Tibial artery (tissue), 4 donors: ENCODE measurements at regions not wholly inside any gene's neighbourhood (a gene's known extent, or its start where the extent isn't known, plus 50 kb on each side); places are given as distances from the start of the nearest gene placed in this dataset.

Experiments used
- DNase-seq, 2 donors: peaks; one replicate each; pipeline ENCODE4 v3.0.0-alpha.2; 2019
- H3K27ac ChIP-seq, 2 donors: fragments of 200-600 bp; sonication (generic) in 1 of 2; 1 replicate in 1 of 2; 2 replicates in 1 of 2; pipeline ENCODE4 v1.5.1; 2018 to 2019; ENCODE audit warnings: mild to moderate bottlenecking in 1 of 2
- H3K27me3 ChIP-seq, 2 donors: fragments of 200-600 bp; sonication (generic) in 1 of 2; one replicate each; pipeline versions ENCODE4 v1.5.1 to v1.6.0; 2016 to 2019
- H3K36me3 ChIP-seq, 3 donors: fragments of 200-600 bp; sonication (generic) in 2 of 3; one replicate each; pipeline ENCODE4 v1.5.1; 2016 to 2019; ENCODE audit warnings: mild to moderate bottlenecking in 2 of 3
- H3K4me1 ChIP-seq, 4 donors: fragments of 200-600 bp; sonication (generic) in 2 of 4; 1 replicate in 3 of 4; 2 replicates in 1 of 4; pipeline ENCODE4 v1.5.1; 2016 to 2019
- H3K4me3 ChIP-seq, 2 donors: fragments of 200-600 bp; sonication (generic) in 1 of 2; 1 replicate in 1 of 2; 2 replicates in 1 of 2; pipeline ENCODE4 v1.5.1; 2018 to 2019; ENCODE audit warnings: mild to moderate bottlenecking in 2 of 2
- H3K9me3 ChIP-seq, 3 donors: fragments of 200-600 bp; sonication (generic) in 1 of 3; one replicate each; pipeline ENCODE4 v1.5.1; 2016 to 2019
- intact Hi-C: fragments of 100-400 bp; cut with DNase I; formaldehyde crosslinking; loops from one replicate; pipeline ENCODE4 v1.15.0; 2023; ENCODE audit warnings: low total_unique reads
- TF ChIP-seq, protein P1 (sequence below), 2 experiments: fragments of 200-600 bp in 1 of 2; fragments of 450-650 bp in 1 of 2; IDR thresholded peaks; one replicate each; pipeline ENCODE4 v1.5.1; 2017 to 2019; ENCODE audit warnings: antibody characterized with exemption in 2 of 2, mild to moderate bottlenecking in 1 of 2, moderate library complexity in 1 of 2

DNA sequence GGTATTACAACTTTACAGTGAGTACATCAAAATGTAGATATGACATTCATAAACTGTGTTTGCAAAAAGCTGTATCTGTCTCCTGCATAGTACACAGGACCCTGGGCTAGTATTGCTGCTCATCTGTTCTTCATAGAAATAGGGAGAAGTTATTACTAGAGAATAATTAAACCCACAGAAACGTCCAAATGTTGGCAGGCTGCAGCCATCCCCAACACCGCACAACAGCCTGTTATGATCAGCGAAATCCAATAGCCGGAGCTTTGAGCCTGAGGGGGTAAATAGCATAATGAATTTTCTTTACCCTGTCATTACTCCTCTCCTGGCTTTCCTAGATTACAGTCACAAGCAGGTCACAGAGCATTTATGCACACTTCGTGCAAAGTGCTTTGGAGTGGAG is 178.0 kb downstream of the DACT1 start:
- no peaks in the 10 kb centered on the region for H3K4me1 ChIP-seq
- no peaks in the 10 kb centered on the region for H3K27me3 ChIP-seq
- H3K36me3 ChIP-seq: no peaks in the 10 kb centered on the region
- H3K27ac ChIP-seq: no peak overlapping the region
- DNase-seq: no peak
- intact Hi-C loops: no loop called here
- no peaks in the 10 kb centered on the region for H3K9me3 ChIP-seq
- TF ChIP-seq, protein P1, sequence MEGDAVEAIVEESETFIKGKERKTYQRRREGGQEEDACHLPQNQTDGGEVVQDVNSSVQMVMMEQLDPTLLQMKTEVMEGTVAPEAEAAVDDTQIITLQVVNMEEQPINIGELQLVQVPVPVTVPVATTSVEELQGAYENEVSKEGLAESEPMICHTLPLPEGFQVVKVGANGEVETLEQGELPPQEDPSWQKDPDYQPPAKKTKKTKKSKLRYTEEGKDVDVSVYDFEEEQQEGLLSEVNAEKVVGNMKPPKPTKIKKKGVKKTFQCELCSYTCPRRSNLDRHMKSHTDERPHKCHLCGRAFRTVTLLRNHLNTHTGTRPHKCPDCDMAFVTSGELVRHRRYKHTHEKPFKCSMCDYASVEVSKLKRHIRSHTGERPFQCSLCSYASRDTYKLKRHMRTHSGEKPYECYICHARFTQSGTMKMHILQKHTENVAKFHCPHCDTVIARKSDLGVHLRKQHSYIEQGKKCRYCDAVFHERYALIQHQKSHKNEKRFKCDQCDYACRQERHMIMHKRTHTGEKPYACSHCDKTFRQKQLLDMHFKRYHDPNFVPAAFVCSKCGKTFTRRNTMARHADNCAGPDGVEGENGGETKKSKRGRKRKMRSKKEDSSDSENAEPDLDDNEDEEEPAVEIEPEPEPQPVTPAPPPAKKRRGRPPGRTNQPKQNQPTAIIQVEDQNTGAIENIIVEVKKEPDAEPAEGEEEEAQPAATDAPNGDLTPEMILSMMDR (IDR thresholded peaks at IDR 0.05): no peak
- no peak overlapping the region for H3K4me3 ChIP-seq

DNA sequence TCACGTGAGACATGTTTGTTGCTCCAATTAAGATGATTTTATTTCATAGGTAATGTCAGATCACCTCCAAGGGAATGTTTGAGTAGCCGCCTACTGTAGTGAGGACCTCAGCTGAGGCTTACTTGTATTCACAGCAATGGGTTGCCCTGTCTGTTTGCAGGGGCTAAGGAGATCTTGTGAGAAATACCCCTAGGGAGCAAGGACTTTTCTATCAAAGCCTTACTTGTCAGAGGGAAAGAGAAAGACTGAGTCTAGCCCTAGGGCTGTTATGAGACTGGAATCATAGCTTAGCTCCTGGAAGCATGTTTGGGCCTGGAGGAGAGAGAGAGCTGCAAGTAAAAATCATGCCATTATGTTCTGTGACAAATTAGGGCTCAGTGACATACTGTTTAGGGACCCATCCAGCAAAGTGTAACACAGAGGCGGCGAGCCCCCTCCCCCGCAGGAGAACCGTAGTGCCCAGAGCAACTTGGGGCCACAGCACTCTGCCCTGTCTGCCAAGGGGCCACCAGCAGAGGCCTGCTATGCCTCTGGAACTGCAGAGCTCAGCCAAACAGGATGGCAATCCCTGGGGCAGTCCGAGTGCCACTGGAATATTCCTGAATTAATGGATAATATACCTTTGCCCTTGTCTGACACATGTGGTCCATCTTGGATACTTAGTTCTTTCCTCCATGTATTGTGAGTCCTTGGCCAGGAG is 178.8 kb downstream of the DACT1 start:
- H3K4me1 ChIP-seq: no peaks in the 10 kb centered on the region
- H3K4me3 ChIP-seq: no peak overlapping the region
- intact Hi-C loops: no loop called here
- no peaks in the 10 kb centered on the region for H3K36me3 ChIP-seq
- H3K27ac ChIP-seq: no peak overlapping the region
- DNase-seq: no peak
- H3K27me3 ChIP-seq: no peaks in the 10 kb centered on the region
- no peaks in the 10 kb centered on the region for H3K9me3 ChIP-seq
- TF ChIP-seq, protein P1 (IDR thresholded peaks at IDR 0.05): no peak

DNA sequence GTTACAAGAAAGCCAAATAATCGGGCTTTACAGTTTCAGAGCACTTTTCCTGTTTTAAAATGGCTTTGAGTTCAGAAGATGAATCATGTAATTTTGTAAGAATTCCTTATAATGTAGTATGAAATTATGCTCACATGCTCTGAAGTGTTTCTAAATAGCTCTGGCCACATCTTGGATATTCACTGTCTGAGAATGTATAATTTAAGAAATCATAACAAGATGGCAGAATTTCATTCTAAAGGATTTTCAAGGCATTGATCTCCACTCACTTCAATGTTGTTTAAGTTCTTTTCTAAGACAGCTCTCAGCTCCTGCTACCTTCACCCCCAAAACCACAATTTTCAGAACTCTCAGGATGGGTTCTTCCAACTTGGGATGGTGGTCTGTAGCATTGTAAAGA is 180.1 kb downstream of the DACT1 start:
- Histone ChIP-seq H3K4me3 (no peak overlapping the region), H3K27ac (no peak overlapping the region), H3K36me3 (no peaks in the 10 kb centered on the region), H3K4me1 (no peaks in the 10 kb centered on the region), H3K27me3 (no peaks in the 10 kb centered on the region), H3K9me3 (no peaks in the 10 kb centered on the region)
- no peak for DNase-seq
- intact Hi-C loops: no loop called here
- TF ChIP-seq, protein P1 (IDR thresholded peaks at IDR 0.05): no peak

DNA sequence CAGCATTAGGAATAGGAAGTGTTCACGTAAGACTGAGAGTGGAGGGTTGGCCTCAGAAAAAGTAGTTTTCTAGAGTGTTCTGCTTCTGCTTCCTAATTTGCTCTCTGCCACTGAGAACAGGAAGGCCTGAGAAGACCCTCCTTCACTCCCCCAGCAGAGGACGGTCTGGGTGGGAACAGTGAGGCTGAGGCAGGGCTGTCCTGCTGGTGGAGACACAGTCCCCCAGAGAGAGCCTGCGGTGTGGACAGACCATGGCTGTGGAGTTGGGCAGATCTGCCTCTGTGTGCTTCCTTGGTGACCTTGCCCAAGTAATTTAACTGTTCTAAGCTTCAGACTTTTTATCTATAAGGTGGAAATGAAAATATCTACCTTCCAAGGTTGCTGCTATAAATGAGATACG is 182.3 kb downstream of the DACT1 start:
- H3K27me3 ChIP-seq: no peaks in the 10 kb centered on the region
- intact Hi-C loops: no loop called here
- no peaks in the 10 kb centered on the region for H3K36me3 ChIP-seq
- no peak overlapping the region for H3K27ac ChIP-seq
- no peak for DNase-seq
- H3K4me1 ChIP-seq: no peaks in the 10 kb centered on the region
- TF ChIP-seq, protein P1 (IDR thresholded peaks at IDR 0.05): no peak
- H3K4me3 ChIP-seq: no peak overlapping the region
- no peaks in the 10 kb centered on the region for H3K9me3 ChIP-seq

DNA sequence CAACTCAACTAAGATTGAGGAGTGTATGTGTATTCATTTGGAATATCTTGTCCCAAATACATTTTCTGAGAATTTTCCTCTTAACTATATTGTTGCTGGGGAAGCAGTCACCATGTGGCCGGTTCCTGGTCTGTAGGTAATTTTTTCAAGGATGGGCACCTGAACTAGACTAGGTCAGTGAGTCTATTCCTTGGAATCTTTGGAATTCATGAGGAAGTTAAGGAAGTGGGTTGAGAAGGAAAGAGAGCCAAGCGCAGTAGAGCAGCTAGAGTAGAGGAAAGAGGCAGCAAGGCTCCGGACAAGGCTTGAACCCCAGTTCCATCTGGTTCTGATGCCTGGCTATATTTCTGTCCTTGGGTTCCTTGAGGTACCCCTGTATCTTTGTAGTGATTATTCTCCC is 183.7 kb downstream of the DACT1 start:
- TF ChIP-seq, protein P1 (IDR thresholded peaks at IDR 0.05): no peak
- Histone ChIP-seq H3K27ac (no peak overlapping the region), H3K36me3 (no peaks in the 10 kb centered on the region), H3K27me3 (no peaks in the 10 kb centered on the region), H3K4me3 (no peak overlapping the region), H3K9me3 (no peaks in the 10 kb centered on the region), H3K4me1 (no peaks in the 10 kb centered on the region)
- DNase-seq: no peak
- intact Hi-C loops: no loop called here

DNA sequence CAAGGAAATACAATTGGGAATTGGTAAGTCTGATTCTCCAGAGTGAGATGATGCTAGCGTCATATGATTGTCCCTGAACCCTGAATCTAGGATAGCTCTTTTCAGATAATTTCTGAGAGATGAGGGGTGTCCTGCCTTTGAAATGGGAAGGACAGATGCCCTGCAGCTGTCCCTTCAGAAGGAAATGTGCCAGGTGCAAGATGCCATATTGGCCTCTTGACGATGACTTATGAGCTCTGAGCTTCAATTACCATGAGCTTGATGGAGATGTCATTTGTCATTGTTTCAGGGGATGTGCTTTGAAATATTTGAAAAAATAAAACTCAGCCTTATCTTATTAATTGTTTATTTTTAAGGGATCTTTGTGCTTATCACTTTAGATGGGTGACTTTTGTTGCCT is 185.1 kb downstream of the DACT1 start:
- Histone ChIP-seq H3K4me3 (no peak overlapping the region), H3K27ac (no peak overlapping the region), H3K9me3 (no peaks in the 10 kb centered on the region), H3K27me3 (no peaks in the 10 kb centered on the region), H3K4me1 (no peaks in the 10 kb centered on the region), H3K36me3 (no peaks in the 10 kb centered on the region)
- intact Hi-C loops: no loop called here
- TF ChIP-seq, protein P1 (IDR thresholded peaks at IDR 0.05): no peak
- no peak for DNase-seq
